Astrocyte (in vitro differentiated cells and primary cell): ENCODE measurements at regions not wholly inside any gene's neighbourhood (a gene's known extent, or its start where the extent isn't known, plus 50 kb on each side); places are given as distances from the start of the nearest gene placed in this dataset.

Experiments
- DNase-seq: peaks from one replicate; pipeline ENCODE4 v3.0.0-alpha.2; 2010; ENCODE audit warnings: low read depth
- FAIRE-seq: peaks from 2 replicates; lab custom pipeline; 2011; peaks lifted over from hg19 to GRCh38; lab: Jason Lieb, UNC
- H2AFZ ChIP-seq: 2 replicates; pipeline ENCODE4 v1.6.0; 2012; ENCODE audit warnings: low read depth, low read length, inconsistent platforms
- H3K27ac ChIP-seq: 2 replicates; pipeline ENCODE4 v1.5.1; 2011; ENCODE audit warnings: low read depth, low read length, inconsistent platforms
- H3K27me3 ChIP-seq: 2 replicates; pipeline ENCODE4 v1.6.0; 2011; ENCODE audit warnings: low read length, inconsistent platforms; ENCODE audit not compliant: insufficient read depth
- H3K36me3 ChIP-seq: 2 replicates; pipeline ENCODE4 v1.5.1; 2011; ENCODE audit warnings: low read length, inconsistent platforms; ENCODE audit not compliant: insufficient read depth
- H3K4me1 ChIP-seq: 2 replicates; pipeline ENCODE4 v1.5.1; 2011; ENCODE audit warnings: low read length, inconsistent platforms; ENCODE audit not compliant: insufficient read depth
- H3K4me2 ChIP-seq: 2 replicates; pipeline ENCODE4 v1.6.0; 2012; ENCODE audit warnings: low read length, inconsistent platforms
- H3K4me3 ChIP-seq: 2 replicates; pipeline ENCODE4 v1.5.1; 2011; ENCODE audit warnings: low read depth, mild to moderate bottlenecking, low read length, inconsistent platforms; ENCODE audit not compliant: insufficient read depth
- H3K79me2 ChIP-seq: 2 replicates; pipeline ENCODE4 v1.6.0; 2012; ENCODE audit warnings: mild to moderate bottlenecking, low read length, inconsistent platforms; ENCODE audit not compliant: insufficient read depth
- H3K9ac ChIP-seq: 2 replicates; pipeline ENCODE4 v1.6.0; 2012; ENCODE audit warnings: mild to moderate bottlenecking, low read length, inconsistent platforms
- H3K9me3 ChIP-seq: 2 replicates; pipeline ENCODE4 v1.5.1; 2012; ENCODE audit warnings: low read depth, mild to moderate bottlenecking, low read length, inconsistent platforms; ENCODE audit not compliant: insufficient read depth
- H4K20me1 ChIP-seq: 2 replicates; pipeline ENCODE4 v1.6.0; 2012; ENCODE audit warnings: low read length, inconsistent platforms; ENCODE audit not compliant: insufficient read depth
- H3K27ac Mint-ChIP-seq: one replicate; pipeline ENCODE4 v1.8.0; 2021; ENCODE audit warnings: mild to moderate bottlenecking, mixed read lengths; ENCODE audit not compliant: unreplicated experiment
- H3K27me3 Mint-ChIP-seq: one replicate; pipeline ENCODE4 v1.8.0; 2021; ENCODE audit warnings: low read depth, mixed read lengths; ENCODE audit not compliant: unreplicated experiment
- H3K36me3 Mint-ChIP-seq: one replicate; pipeline ENCODE4 v1.8.0; 2021; ENCODE audit warnings: low read depth, mixed read lengths; ENCODE audit not compliant: unreplicated experiment
- H3K4me1 Mint-ChIP-seq: one replicate; pipeline ENCODE4 v1.8.0; 2021; ENCODE audit warnings: low read depth, mixed read lengths; ENCODE audit not compliant: unreplicated experiment
- H3K4me3 Mint-ChIP-seq: one replicate; pipeline ENCODE4 v1.8.0; 2021; ENCODE audit warnings: mild to moderate bottlenecking, moderate library complexity, mixed read lengths; ENCODE audit not compliant: unreplicated experiment
- H3K9me3 Mint-ChIP-seq: one replicate; pipeline ENCODE4 v1.8.0; 2021; ENCODE audit warnings: mild to moderate bottlenecking, mixed read lengths; ENCODE audit not compliant: unreplicated experiment
- CTCF ChIP-seq: IDR thresholded peaks from 2 replicates; pipeline ENCODE4 v1.5.1; 2011; ENCODE audit warnings: low read depth, mild to moderate bottlenecking, inconsistent platforms, low read length, moderate library complexity; ENCODE audit not compliant: insufficient read depth
- EZH2 ChIP-seq: IDR thresholded peaks from 2 replicates; pipeline ENCODE4 v1.6.1; 2012; ENCODE audit warnings: mild to moderate bottlenecking, low read length, inconsistent platforms; ENCODE audit not compliant: insufficient read depth

GRCh38 chr15:87508086-87508485 is 748.5 kb downstream of the NTRK3 start:
- H2AFZ ChIP-seq, result no peak overlapping the region
- H3K4me3 ChIP-seq, result no peak overlapping the region
- DNase-seq, result no peak
- H3K4me2 ChIP-seq, result no peak overlapping the region
- no peaks in the 10 kb centered on the region for H3K79me2 ChIP-seq
- H3K27ac Mint-ChIP-seq, result no peak overlapping the region
- H3K27me3 Mint-ChIP-seq, result peaks cover 5% of the 10 kb centered on the region
- H3K4me3 Mint-ChIP-seq, result no peak overlapping the region
- FAIRE-seq, result no peak
- no peaks in the 10 kb centered on the region for H4K20me1 ChIP-seq
- TF ChIP-seq EZH2, result no peak
- no peak for TF ChIP-seq CTCF
- no peaks in the 10 kb centered on the region for H3K36me3 ChIP-seq
- H3K4me1 Mint-ChIP-seq, result no peaks in the 10 kb centered on the region
- no peaks in the 10 kb centered on the region for H3K4me1 ChIP-seq
- no peaks in the 10 kb centered on the region for H3K9me3 ChIP-seq
- H3K27me3 ChIP-seq, result no peaks in the 10 kb centered on the region
- peaks cover 5% of the 10 kb centered on the region for H3K36me3 Mint-ChIP-seq
- H3K9me3 Mint-ChIP-seq, result peaks cover 4% of the 10 kb centered on the region
- H3K9ac ChIP-seq, result no peak overlapping the region
- no peak overlapping the region for H3K27ac ChIP-seq

GRCh38 chr15:87502173-87502572 is 754.4 kb downstream of the NTRK3 start:
- Histone ChIP-seq H3K9me3 (no peaks in the 10 kb centered on the region), H3K4me3 (no peak overlapping the region), H3K4me1 (no peaks in the 10 kb centered on the region), H3K27ac (no peak overlapping the region), H3K9ac (no peak overlapping the region), H3K79me2 (no peaks in the 10 kb centered on the region), H3K27me3 (no peaks in the 10 kb centered on the region), H3K4me2 (no peak overlapping the region), H4K20me1 (no peaks in the 10 kb centered on the region), H3K36me3 (no peaks in the 10 kb centered on the region), H2AFZ (no peak overlapping the region)
- no peak for FAIRE-seq
- Mint-ChIP-seq H3K4me1 (peaks cover 12% of the 10 kb centered on the region), H3K27me3 (peaks cover 5% of the 10 kb centered on the region), H3K36me3 (no peaks in the 10 kb centered on the region), H3K27ac (no peak overlapping the region), H3K9me3 (no peaks in the 10 kb centered on the region), H3K4me3 (no peak overlapping the region)
- no peak for DNase-seq
- no peak for TF ChIP-seq CTCF
- no peak for TF ChIP-seq EZH2

GRCh38 chr15:87500240-87500639 is 756.3 kb downstream of the NTRK3 start:
- FAIRE-seq, result no peak
- H4K20me1 ChIP-seq, result no peaks in the 10 kb centered on the region
- DNase-seq, result no peak
- H3K27me3 ChIP-seq, result no peaks in the 10 kb centered on the region
- Mint-ChIP-seq H3K27me3 (no peaks in the 10 kb centered on the region), H3K27ac (no peak overlapping the region), H3K9me3 (no peaks in the 10 kb centered on the region), H3K36me3 (no peaks in the 10 kb centered on the region), H3K4me3 (no peak overlapping the region), H3K4me1 (peaks cover 15% of the 10 kb centered on the region)
- H3K9me3 ChIP-seq, result no peaks in the 10 kb centered on the region
- no peak overlapping the region for H2AFZ ChIP-seq
- H3K9ac ChIP-seq, result no peak overlapping the region
- H3K4me3 ChIP-seq, result no peak overlapping the region
- H3K4me1 ChIP-seq, result no peaks in the 10 kb centered on the region
- H3K27ac ChIP-seq, result no peak overlapping the region
- no peak overlapping the region for H3K4me2 ChIP-seq
- no peaks in the 10 kb centered on the region for H3K79me2 ChIP-seq
- TF ChIP-seq CTCF (no peak), EZH2 (no peak)
- no peaks in the 10 kb centered on the region for H3K36me3 ChIP-seq
